KMS-11 (cell line): ENCODE measurements at regions not wholly inside any gene's neighbourhood (a gene's known extent, or its start where the extent isn't known, plus 50 kb on each side); places are given as distances from the start of the nearest gene placed in this dataset.

Experiments
- H2AFZ ChIP-seq: fragments of 200-600 bp; sonication (generic); 2 replicates; pipeline ENCODE4 v1.6.1; 2016; ENCODE audit warnings: antibody characterized with exemption, mixed run types, low read depth
- H3K27ac ChIP-seq: fragments of 200-600 bp; sonication (generic); 2 replicates; pipeline ENCODE4 v1.6.1; 2016; ENCODE audit warnings: mild to moderate bottlenecking, mixed run types
- H3K27me3 ChIP-seq: fragments of 200-600 bp; sonication (generic); 2 replicates; pipeline ENCODE4 v1.6.1; 2017; ENCODE audit warnings: mild to moderate bottlenecking, low read depth, mixed run types, moderate library complexity; ENCODE audit not compliant: insufficient read depth
- H3K36me3 ChIP-seq: fragments of 200-600 bp; sonication (generic); 2 replicates; pipeline ENCODE4 v1.6.1; 2017; ENCODE audit warnings: mild to moderate bottlenecking, mixed run types; ENCODE audit not compliant: insufficient read depth
- H3K4me1 ChIP-seq: fragments of 200-600 bp; sonication (generic); 2 replicates; pipeline ENCODE4 v1.6.1; 2016; ENCODE audit warnings: mild to moderate bottlenecking, low read depth, mixed run types; ENCODE audit not compliant: poor library complexity, severe bottlenecking
- H3K4me2 ChIP-seq: fragments of 200-600 bp; sonication (generic); 2 replicates; pipeline ENCODE4 v1.7.0; 2016; ENCODE audit warnings: mild to moderate bottlenecking, mixed run types
- H3K4me3 ChIP-seq: fragments of 200-600 bp; sonication (generic); IDR thresholded peaks from 2 replicates; pipeline ENCODE4 v1.6.1; 2017; ENCODE audit warnings: low read depth, low read length, mixed read lengths; ENCODE audit not compliant: insufficient read depth
- H3K79me2 ChIP-seq: fragments of 200-600 bp; sonication (generic); 2 replicates; pipeline ENCODE4 v1.6.1; 2016; ENCODE audit warnings: low read depth, mixed run types; ENCODE audit not compliant: insufficient read depth
- H3K9ac ChIP-seq: fragments of 200-600 bp; sonication (generic); 2 replicates; pipeline ENCODE4 v1.6.1; 2016; ENCODE audit warnings: mild to moderate bottlenecking, mixed run types
- H4K20me1 ChIP-seq: fragments of 200-600 bp; sonication (generic); 2 replicates; pipeline ENCODE4 v1.6.1; 2016; ENCODE audit warnings: mild to moderate bottlenecking, mixed run types; ENCODE audit not compliant: insufficient read depth
- CTCF ChIP-seq: fragments of 200-600 bp; sonication (generic); conservative IDR thresholded peaks from 2 replicates; pipeline ENCODE4 v1.6.1; 2017; ENCODE audit warnings: low read depth, mild to moderate bottlenecking, antibody characterized with exemption, low read length, moderate library complexity, mixed read lengths

- no peak for TF ChIP-seq CTCF
- H4K20me1 ChIP-seq: no peaks in the 10 kb centered on the region
Observed at GRCh38 chr6:21802175-21802822, 208.7 kb downstream of the SOX4 start.

GRCh38 chr6:21804941-21805610 lies 211.5 kb downstream of the SOX4 start:
- Histone ChIP-seq H3K36me3 (no peaks in the 10 kb centered on the region), H3K4me3 (no peak overlapping the region), H3K4me1 (no peaks in the 10 kb centered on the region), H3K79me2 (no peaks in the 10 kb centered on the region), H3K27ac (no peak overlapping the region), H3K4me2 (no peak overlapping the region), H3K27me3 (no peaks in the 10 kb centered on the region), H2AFZ (no peak overlapping the region), H3K9ac (no peak overlapping the region), H4K20me1 (no peaks in the 10 kb centered on the region)
- no peak for TF ChIP-seq CTCF

More at GRCh38 chr6:21802175-21802822, 208.7 kb downstream of the SOX4 start:
- H3K4me2 ChIP-seq: no peak overlapping the region
- H3K79me2 ChIP-seq: no peaks in the 10 kb centered on the region
- H3K4me3 ChIP-seq: no peak overlapping the region
- H3K4me1 ChIP-seq: no peaks in the 10 kb centered on the region
- H3K36me3 ChIP-seq: no peaks in the 10 kb centered on the region
- H3K9ac ChIP-seq: no peak overlapping the region
- no peak overlapping the region for H3K27ac ChIP-seq
- no peak overlapping the region for H2AFZ ChIP-seq
- no peaks in the 10 kb centered on the region for H3K27me3 ChIP-seq

GRCh38 chr6:21807299-21808044 lies 213.9 kb downstream of the SOX4 start:
- no peak overlapping the region for H2AFZ ChIP-seq
- no peaks in the 10 kb centered on the region for H3K27me3 ChIP-seq
- H3K4me3 ChIP-seq: no peak overlapping the region
- H3K4me2 ChIP-seq: no peak overlapping the region
- no peak overlapping the region for H3K9ac ChIP-seq
- H4K20me1 ChIP-seq: no peaks in the 10 kb centered on the region
- no peaks in the 10 kb centered on the region for H3K4me1 ChIP-seq
- H3K79me2 ChIP-seq: no peaks in the 10 kb centered on the region
- TF ChIP-seq CTCF: no peak
- H3K36me3 ChIP-seq: no peaks in the 10 kb centered on the region
- H3K27ac ChIP-seq: no peak overlapping the region

GRCh38 chr6:21808045-21808470 lies 214.5 kb downstream of the SOX4 start:
- H2AFZ ChIP-seq: no peak overlapping the region
- no peaks in the 10 kb centered on the region for H3K4me1 ChIP-seq
- TF ChIP-seq CTCF: no peak
- no peak overlapping the region for H3K4me3 ChIP-seq
- no peaks in the 10 kb centered on the region for H4K20me1 ChIP-seq
- no peaks in the 10 kb centered on the region for H3K79me2 ChIP-seq
- no peak overlapping the region for H3K4me2 ChIP-seq
- no peak overlapping the region for H3K27ac ChIP-seq
- no peak overlapping the region for H3K9ac ChIP-seq
- H3K27me3 ChIP-seq: no peaks in the 10 kb centered on the region
- H3K36me3 ChIP-seq: no peaks in the 10 kb centered on the region
